ENCODE measurements at regions not wholly inside any gene's neighbourhood (a gene's known extent, or its start where the extent isn't known, plus 50 kb on each side); places are given as distances from the start of the nearest gene placed in this dataset.

DNA sequence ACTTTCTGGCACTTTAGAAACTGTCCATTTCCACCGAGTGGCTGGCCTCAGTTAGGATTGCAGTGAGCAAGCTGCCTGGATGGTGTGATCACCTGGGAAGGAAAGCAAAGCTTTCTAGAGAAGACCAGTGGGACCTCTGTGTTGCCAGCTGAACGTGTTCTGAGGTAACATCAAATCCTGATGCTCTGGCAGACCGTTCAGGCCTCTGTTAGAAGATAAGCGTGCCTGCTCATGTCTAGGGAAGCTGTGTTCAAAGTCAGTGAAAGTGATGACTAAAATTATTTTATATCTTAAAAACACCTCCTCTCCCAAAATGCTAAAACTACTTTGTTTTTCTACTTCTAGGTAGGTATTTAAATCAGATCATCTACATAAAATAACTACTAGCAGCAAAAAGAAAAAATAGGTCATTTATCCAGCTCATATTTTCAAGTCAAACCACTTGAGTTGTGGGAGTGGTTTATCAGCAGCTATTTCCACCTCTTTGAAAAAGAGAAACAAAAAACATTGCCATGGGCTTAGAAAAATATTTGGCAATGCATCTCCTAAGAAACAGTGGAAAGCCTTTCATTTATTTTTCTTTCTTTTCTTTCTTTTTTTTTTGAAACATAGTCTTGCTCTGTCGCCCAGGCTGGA lies 54.8 kb downstream of the CEP43 start:
- TF ChIP-seq, protein P1, sequence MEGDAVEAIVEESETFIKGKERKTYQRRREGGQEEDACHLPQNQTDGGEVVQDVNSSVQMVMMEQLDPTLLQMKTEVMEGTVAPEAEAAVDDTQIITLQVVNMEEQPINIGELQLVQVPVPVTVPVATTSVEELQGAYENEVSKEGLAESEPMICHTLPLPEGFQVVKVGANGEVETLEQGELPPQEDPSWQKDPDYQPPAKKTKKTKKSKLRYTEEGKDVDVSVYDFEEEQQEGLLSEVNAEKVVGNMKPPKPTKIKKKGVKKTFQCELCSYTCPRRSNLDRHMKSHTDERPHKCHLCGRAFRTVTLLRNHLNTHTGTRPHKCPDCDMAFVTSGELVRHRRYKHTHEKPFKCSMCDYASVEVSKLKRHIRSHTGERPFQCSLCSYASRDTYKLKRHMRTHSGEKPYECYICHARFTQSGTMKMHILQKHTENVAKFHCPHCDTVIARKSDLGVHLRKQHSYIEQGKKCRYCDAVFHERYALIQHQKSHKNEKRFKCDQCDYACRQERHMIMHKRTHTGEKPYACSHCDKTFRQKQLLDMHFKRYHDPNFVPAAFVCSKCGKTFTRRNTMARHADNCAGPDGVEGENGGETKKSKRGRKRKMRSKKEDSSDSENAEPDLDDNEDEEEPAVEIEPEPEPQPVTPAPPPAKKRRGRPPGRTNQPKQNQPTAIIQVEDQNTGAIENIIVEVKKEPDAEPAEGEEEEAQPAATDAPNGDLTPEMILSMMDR (conservative IDR thresholded peaks at IDR 0.05; ENCODE audit: low read length): no peak
- no peak for TF ChIP-seq EZH2phosphoT487 (IDR thresholded peaks at IDR 0.05; ENCODE audit: borderline replicate concordance, low read depth, low read length)

Data from OCI-LY7 (cell line).